ENCODE measurements at regions not wholly inside any gene's neighbourhood (a gene's known extent, or its start where the extent isn't known, plus 50 kb on each side); places are given as distances from the start of the nearest gene placed in this dataset.

- TF ChIP-seq POLR2A (IDR thresholded peaks at IDR 0.05) (no peak), CTCF (IDR thresholded peaks at IDR 0.05) (no peak)
These were observed 128.9 kb upstream of the CFAP20DC start for GRCh38 chr3:59178698-59179097.
